HFFc6 (cell line): ENCODE measurements at regions not wholly inside any gene's neighbourhood (a gene's known extent, or its start where the extent isn't known, plus 50 kb on each side); places are given as distances from the start of the nearest gene placed in this dataset.

Experiments used
- DNase-seq: peaks from one replicate; pipeline ENCODE4 v3.0.0-alpha.2; 2018
- H3K27ac Mint-ChIP-seq: 2 replicates; pipeline ENCODE4 v1.8.0; 2020; ENCODE audit warnings: mild to moderate bottlenecking, mixed read lengths
- H3K27me3 Mint-ChIP-seq: 2 replicates; pipeline ENCODE4 v1.8.0; 2021; ENCODE audit warnings: mild to moderate bottlenecking, moderate library complexity, mixed read lengths; ENCODE audit not compliant: insufficient read depth
- H3K36me3 Mint-ChIP-seq: 2 replicates; pipeline ENCODE4 v1.8.0; 2021; ENCODE audit warnings: low read depth, mixed read lengths
- H3K4me1 Mint-ChIP-seq: 2 replicates; pipeline ENCODE4 v1.8.0; 2020; ENCODE audit warnings: low read depth, mixed read lengths
- H3K4me3 Mint-ChIP-seq: 2 replicates; pipeline ENCODE4 v1.8.0; 2020; ENCODE audit warnings: mild to moderate bottlenecking, moderate library complexity, mixed read lengths
- H3K9me3 Mint-ChIP-seq: 2 replicates; pipeline ENCODE4 v1.8.0; 2020; ENCODE audit warnings: mild to moderate bottlenecking, mixed read lengths
- CTCF ChIP-seq: fragments of 200-600 bp; sonication (generic); IDR thresholded peaks from 2 replicates; pipeline ENCODE4 v1.5.0; 2021; ENCODE audit warnings: antibody characterized with exemption, mild to moderate bottlenecking

GRCh38 chr4:3715855-3716630 is 50.1 kb upstream of the ADRA2C start:
- peaks cover 5% of the 10 kb centered on the region for H3K36me3 Mint-ChIP-seq
- H3K9me3 Mint-ChIP-seq: peaks cover 16% of the 10 kb centered on the region
- no peaks in the 10 kb centered on the region for H3K4me1 Mint-ChIP-seq
- no peak for DNase-seq
- peaks cover 33% of the 10 kb centered on the region for H3K27me3 Mint-ChIP-seq
- no peak overlapping the region for H3K27ac Mint-ChIP-seq
- TF ChIP-seq CTCF: no peak
- H3K4me3 Mint-ChIP-seq: no peak overlapping the region

GRCh38 chr4:3715061-3715854 is 50.9 kb upstream of the ADRA2C start:
- Mint-ChIP-seq H3K27ac (no peak overlapping the region), H3K9me3 (peaks cover 16% of the 10 kb centered on the region), H3K4me3 (no peak overlapping the region), H3K36me3 (peaks cover 5% of the 10 kb centered on the region), H3K4me1 (no peaks in the 10 kb centered on the region), H3K27me3 (peaks cover 33% of the 10 kb centered on the region)
- no peak for DNase-seq
- no peak for TF ChIP-seq CTCF

- Mint-ChIP-seq H3K4me1 (no peaks in the 10 kb centered on the region), H3K9me3 (peaks cover 16% of the 10 kb centered on the region), H3K4me3 (no peak overlapping the region), H3K36me3 (peaks cover 5% of the 10 kb centered on the region), H3K27ac (no peak overlapping the region), H3K27me3 (peaks cover 30% of the 10 kb centered on the region)
- no peak for DNase-seq
- no peak for TF ChIP-seq CTCF
Measured at GRCh38 chr4:3714642-3715001, 51.6 kb upstream of the ADRA2C start.

GRCh38 chr4:3713817-3714641 is 52.2 kb upstream of the ADRA2C start:
- Mint-ChIP-seq H3K27ac (no peak overlapping the region), H3K4me1 (no peaks in the 10 kb centered on the region), H3K36me3 (peaks cover 4% of the 10 kb centered on the region), H3K9me3 (peaks cover 15% of the 10 kb centered on the region), H3K4me3 (no peak overlapping the region), H3K27me3 (peaks cover 30% of the 10 kb centered on the region)
- no peak for TF ChIP-seq CTCF
- DNase-seq: no peak

GRCh38 chr4:3713346-3713745 is 52.8 kb upstream of the ADRA2C start:
- no peak for TF ChIP-seq CTCF
- no peak overlapping the region for H3K4me3 Mint-ChIP-seq
- no peaks in the 10 kb centered on the region for H3K36me3 Mint-ChIP-seq
- DNase-seq: no peak
- no peak overlapping the region for H3K27ac Mint-ChIP-seq
- peaks cover 8% of the 10 kb centered on the region for H3K9me3 Mint-ChIP-seq
- no peaks in the 10 kb centered on the region for H3K4me1 Mint-ChIP-seq
- H3K27me3 Mint-ChIP-seq: peaks cover 28% of the 10 kb centered on the region
